ENCODE measurements at regions not wholly inside any gene's neighbourhood (a gene's known extent, or its start where the extent isn't known, plus 50 kb on each side); places are given as distances from the start of the nearest gene placed in this dataset.

- TF ChIP-seq, protein P1, sequence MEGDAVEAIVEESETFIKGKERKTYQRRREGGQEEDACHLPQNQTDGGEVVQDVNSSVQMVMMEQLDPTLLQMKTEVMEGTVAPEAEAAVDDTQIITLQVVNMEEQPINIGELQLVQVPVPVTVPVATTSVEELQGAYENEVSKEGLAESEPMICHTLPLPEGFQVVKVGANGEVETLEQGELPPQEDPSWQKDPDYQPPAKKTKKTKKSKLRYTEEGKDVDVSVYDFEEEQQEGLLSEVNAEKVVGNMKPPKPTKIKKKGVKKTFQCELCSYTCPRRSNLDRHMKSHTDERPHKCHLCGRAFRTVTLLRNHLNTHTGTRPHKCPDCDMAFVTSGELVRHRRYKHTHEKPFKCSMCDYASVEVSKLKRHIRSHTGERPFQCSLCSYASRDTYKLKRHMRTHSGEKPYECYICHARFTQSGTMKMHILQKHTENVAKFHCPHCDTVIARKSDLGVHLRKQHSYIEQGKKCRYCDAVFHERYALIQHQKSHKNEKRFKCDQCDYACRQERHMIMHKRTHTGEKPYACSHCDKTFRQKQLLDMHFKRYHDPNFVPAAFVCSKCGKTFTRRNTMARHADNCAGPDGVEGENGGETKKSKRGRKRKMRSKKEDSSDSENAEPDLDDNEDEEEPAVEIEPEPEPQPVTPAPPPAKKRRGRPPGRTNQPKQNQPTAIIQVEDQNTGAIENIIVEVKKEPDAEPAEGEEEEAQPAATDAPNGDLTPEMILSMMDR (IDR thresholded peaks at IDR 0.05), result no peak
- no peaks in the 10 kb centered on the region for H3K9me3 ChIP-seq
- DNase-seq (no peak), ATAC-seq (no peak)
- H3K36me3 ChIP-seq (ENCODE audit: low read depth), result no peaks in the 10 kb centered on the region
- no peak overlapping the region for H3K4me3 ChIP-seq
- H3K4me1 ChIP-seq (ENCODE audit: low read depth), result no peaks in the 10 kb centered on the region
- intact Hi-C loops (cut with DNase I, micrococcal nuclease), result no loop called here
Observed at GRCh38 chr14:95025218-95025617, 132.1 kb downstream of the DICER1 start.

DNA sequence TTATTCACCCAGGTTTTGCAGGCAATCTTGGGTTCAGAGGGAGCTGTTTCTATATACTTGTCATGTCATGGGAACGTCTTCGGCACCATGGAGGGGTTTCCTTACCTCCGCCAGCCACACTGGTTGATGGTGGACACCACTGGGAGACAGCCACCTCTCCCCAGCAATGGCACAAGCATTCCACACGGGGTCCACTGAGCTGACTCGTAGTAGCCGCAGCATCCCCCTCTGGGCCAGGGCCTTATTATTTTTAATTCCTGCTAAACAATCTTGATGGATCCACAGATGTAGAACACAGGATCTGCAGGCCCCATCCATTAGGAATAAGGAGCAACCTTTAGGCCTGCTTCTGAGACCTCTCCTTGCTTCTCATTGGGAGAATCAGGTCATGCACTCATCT is 132.9 kb downstream of the DICER1 start:
- intact Hi-C loops (cut with DNase I, micrococcal nuclease), result no loop called here
- no peak overlapping the region for H3K4me3 ChIP-seq
- no peak for ATAC-seq
- TF ChIP-seq, protein P1 (IDR thresholded peaks at IDR 0.05), result no peak
- no peaks in the 10 kb centered on the region for H3K4me1 ChIP-seq (ENCODE audit: low read depth)
- no peak for DNase-seq
- H3K9me3 ChIP-seq, result no peaks in the 10 kb centered on the region
- H3K36me3 ChIP-seq (ENCODE audit: low read depth), result no peaks in the 10 kb centered on the region

DNA sequence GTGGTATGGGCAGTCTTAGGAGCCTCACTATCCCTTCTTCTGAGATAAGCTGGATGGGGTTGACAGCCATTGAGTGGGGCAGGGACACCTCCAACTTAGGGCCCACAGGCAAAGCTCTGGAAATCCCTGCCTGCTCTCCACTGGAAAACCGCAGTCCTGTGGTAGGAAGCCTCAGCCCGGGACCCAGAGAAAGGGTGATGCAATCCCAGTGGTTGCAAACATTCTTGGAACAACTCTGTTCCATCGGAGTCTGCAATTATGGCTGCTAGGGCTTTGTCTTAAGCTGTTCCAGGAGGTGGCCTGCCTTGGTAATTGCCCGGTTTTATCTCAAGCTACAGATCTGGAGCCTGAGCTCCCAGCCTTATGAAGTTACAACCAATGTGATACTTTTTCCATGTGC is 133.4 kb downstream of the DICER1 start:
- TF ChIP-seq, protein P1 (IDR thresholded peaks at IDR 0.05), result no peak
- Histone ChIP-seq H3K9me3 (no peaks in the 10 kb centered on the region), H3K4me1 (ENCODE audit: low read depth) (no peaks in the 10 kb centered on the region), H3K4me3 (no peak overlapping the region), H3K36me3 (ENCODE audit: low read depth) (no peaks in the 10 kb centered on the region)
- ATAC-seq (no peak), DNase-seq (no peak)
- intact Hi-C loops (cut with DNase I, micrococcal nuclease), result no loop called here

GRCh38 chr14:95023115-95023514 is 134.2 kb downstream of the DICER1 start:
- intact Hi-C loops (cut with DNase I, micrococcal nuclease), result no loop called here
- Histone ChIP-seq H3K4me3 (no peak overlapping the region), H3K36me3 (ENCODE audit: low read depth) (no peaks in the 10 kb centered on the region), H3K4me1 (ENCODE audit: low read depth) (no peaks in the 10 kb centered on the region), H3K9me3 (no peaks in the 10 kb centered on the region)
- no peak for DNase-seq
- no peak for ATAC-seq
- TF ChIP-seq, protein P1 (IDR thresholded peaks at IDR 0.05), result no peak

- Histone ChIP-seq H3K36me3 (ENCODE audit: low read depth) (no peaks in the 10 kb centered on the region), H3K4me1 (ENCODE audit: low read depth) (no peaks in the 10 kb centered on the region), H3K4me3 (no peak overlapping the region), H3K9me3 (no peaks in the 10 kb centered on the region)
- ATAC-seq, result no peak
- no peak for DNase-seq
- TF ChIP-seq, protein P1 (IDR thresholded peaks at IDR 0.05), result no peak
- intact Hi-C loops (cut with DNase I, micrococcal nuclease), result no loop called here
Observed at GRCh38 chr14:95021588-95021987, 135.7 kb downstream of the DICER1 start.

DNA sequence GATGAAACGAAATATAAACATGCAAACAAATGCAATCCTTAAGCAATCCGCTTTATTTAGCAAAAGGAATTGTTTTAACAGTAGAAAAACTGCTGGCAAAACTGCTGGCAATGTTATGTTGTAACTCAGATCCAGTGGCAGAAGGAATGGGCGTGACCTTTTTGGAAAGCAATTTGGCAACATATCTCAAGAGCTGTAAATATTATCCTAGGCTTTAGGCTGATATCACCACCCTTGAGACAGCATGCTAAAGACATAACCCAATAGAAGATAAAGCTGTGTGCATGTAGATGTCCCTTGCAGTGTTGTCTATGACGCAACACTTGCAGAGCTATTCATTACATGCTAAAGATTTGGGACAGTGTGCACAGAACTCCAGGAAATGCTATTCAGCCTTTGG is 138.5 kb downstream of the DICER1 start:
- Histone ChIP-seq H3K36me3 (ENCODE audit: low read depth) (no peaks in the 10 kb centered on the region), H3K9me3 (no peaks in the 10 kb centered on the region), H3K4me1 (ENCODE audit: low read depth) (no peaks in the 10 kb centered on the region), H3K4me3 (no peak overlapping the region)
- TF ChIP-seq, protein P1 (IDR thresholded peaks at IDR 0.05), result no peak
- DNase-seq (no peak), ATAC-seq (no peak)
- intact Hi-C loops (cut with DNase I, micrococcal nuclease), result no loop called here
